ENCODE measurements at regions not wholly inside any gene's neighbourhood (a gene's known extent, or its start where the extent isn't known, plus 50 kb on each side); places are given as distances from the start of the nearest gene placed in this dataset.

GRCh38 chr3:194865615-194866014 lies 179.9 kb downstream of the FAM43A start:
- Histone ChIP-seq H3K79me2 (ENCODE audit: insufficient read depth, low read length) (no peaks in the 10 kb centered on the region), H3K27me3 (ENCODE audit: control insufficient read depth in 1 of 2, insufficient read depth in 2 of 2, low read length in 2 of 2) (peaks cover 2 to 35% of the 10 kb centered on the region in 2 experiments; a peak in 3 of 5 replicates), H3K9me3 (ENCODE audit: low read length) (no peaks in the 10 kb centered on the region; the same call in 1 of the 2 replicates), H3K27ac (ENCODE audit: extremely low read length, insufficient read depth, low read length) (no peak overlapping the region), H3K4me2 (ENCODE audit: low read depth, low read length) (no peak overlapping the region), H4K20me1 (ENCODE audit: insufficient read depth, low read length) (no peaks in the 10 kb centered on the region), H3K9ac (ENCODE audit: insufficient read depth, low read depth, low read length) (no peak overlapping the region), H3K4me1 (ENCODE audit: insufficient read depth, low read length) (peaks cover under 1% of the 10 kb centered on the region), H3K4me3 (replicated peaks in 1 of 3; ENCODE audit: insufficient read depth in 1 of 3, low read depth in 2 of 3, low read length in 3 of 3) (no peak overlapping the region), H3K36me3 (replicated peaks in 1 of 2; ENCODE audit: control insufficient read depth in 1 of 2, insufficient read depth in 2 of 2, low read length in 2 of 2) (no peaks in the 10 kb centered on the region), H2AFZ (ENCODE audit: low read length) (no peak overlapping the region)
- POLR2A ChIA-PET: no interaction called here
- CTCF ChIA-PET (ENCODE audit: low intra/inter-chr PET ratio, low total read pairs): no interaction called here
- no peak for DNase-seq (ENCODE audit: low spot score)
- no peak for FAIRE-seq
- no peak for ATAC-seq
- intact Hi-C loops (cut with micrococcal nuclease; ENCODE audit: unreplicated experiment) (no loop called here), in situ Hi-C loops (cut with HindIII; ENCODE audit: extremely low pct_ligation_motif_present, low pct_unique_long_range_greater_than_20kb) (no loop called here)
- 3% methylated on average over 2 of the region's 2 CpGs for WGBS (ENCODE audit: low lambda C conversion rate)
- BruUV-seq (replicated peaks): no TSS peak
- TF ChIP-seq CREB3 (CRISPR knock-in tag; IDR thresholded peaks at IDR 0.05): no peak
- TF ChIP-seq ZNF318 (CRISPR knock-in tag; IDR thresholded peaks at IDR 0.05): no peak
- TF ChIP-seq ZFP41 (CRISPR knock-in tag; IDR thresholded peaks at IDR 0.05; ENCODE audit: borderline replicate concordance): no peak
- no peak for TF ChIP-seq MLXIP (CRISPR knock-in tag; IDR thresholded peaks at IDR 0.05; ENCODE audit: borderline replicate concordance)
- TF ChIP-seq CENPX (CRISPR knock-in tag; IDR thresholded peaks at IDR 0.05): no peak
- no peak for TF ChIP-seq IRX3 (CRISPR knock-in tag; IDR thresholded peaks at IDR 0.05; ENCODE audit: borderline replicate concordance, low read depth)
- no peak for TF ChIP-seq TEF (CRISPR knock-in tag; IDR thresholded peaks at IDR 0.05)
- TF ChIP-seq ZNF337 (CRISPR knock-in tag; IDR thresholded peaks at IDR 0.05; ENCODE audit: borderline replicate concordance, low read depth): no peak
- TF ChIP-seq HDAC1 (CRISPR knock-in tag; IDR thresholded peaks at IDR 0.05): no peak
